CD14-positive monocyte (primary cell): ENCODE measurements at regions not wholly inside any gene's neighbourhood (a gene's known extent, or its start where the extent isn't known, plus 50 kb on each side); places are given as distances from the start of the nearest gene placed in this dataset.

Source experiments
- DNase-seq, 3 donors: peaks; one replicate each; pipeline ENCODE4 v3.0.0-alpha.2; 2011 to 2022
- H2AFZ ChIP-seq: 2 replicates; pipeline ENCODE4 v1.6.0; 2012; ENCODE audit warnings: mild to moderate bottlenecking, low read depth, low read length, inconsistent platforms; ENCODE audit not compliant: insufficient read depth, poor library complexity, severe bottlenecking
- H3K27ac ChIP-seq, 2 donors: 1 replicate in 1 of 2; 2 replicates in 1 of 2; pipeline ENCODE4 v1.5.1; 2012 to 2013; ENCODE audit warnings: low read length in 2 of 2, control low read depth in 1 of 2, inconsistent platforms in 1 of 2, low read depth in 1 of 2, mild to moderate bottlenecking in 1 of 2
- H3K27me3 ChIP-seq, 2 donors: one replicate each; pipeline versions ENCODE4 v1.6.0 to v1.6.1; 2011 to 2013; ENCODE audit warnings: low read length in 2 of 2; ENCODE audit not compliant: control insufficient read depth in 2 of 2, insufficient read depth in 2 of 2
- H3K36me3 ChIP-seq, 2 donors: replicated peaks in 1 of 2; 1 replicate in 1 of 2; 2 replicates in 1 of 2; pipeline versions ENCODE4 v1.5.1 to v1.6.1; 2012 to 2013; ENCODE audit warnings: low read length in 2 of 2, control low read depth in 1 of 2, inconsistent platforms in 1 of 2, mild to moderate bottlenecking in 1 of 2; ENCODE audit not compliant: insufficient read depth in 2 of 2, control insufficient read depth in 1 of 2
- H3K4me1 ChIP-seq, 2 donors: 1 replicate in 1 of 2; 2 replicates in 1 of 2; pipeline versions ENCODE4 v1.5.1 to v1.6.1; 2012 to 2013; ENCODE audit warnings: low read length in 2 of 2, control low read depth in 1 of 2, inconsistent platforms in 1 of 2, mild to moderate bottlenecking in 1 of 2, moderate library complexity in 1 of 2; ENCODE audit not compliant: insufficient read depth in 2 of 2, control insufficient read depth in 1 of 2
- H3K4me2 ChIP-seq: replicated peaks from 2 replicates; pipeline ENCODE3; 2012; ENCODE audit warnings: low read length, moderate library complexity, mild to moderate bottlenecking; ENCODE audit not compliant: poor library complexity, severe bottlenecking; ENCODE audit errors: extremely low read depth
- H3K4me3 ChIP-seq, 3 experiments: fragments of 200-600 bp in 1 of 3; sonication (generic) in 1 of 3; replicated peaks in 1 of 3; 1 replicate in 2 of 3; 2 replicates in 1 of 3; pipeline ENCODE4 v1.5.1; 2011 to 2013; ENCODE audit warnings: low read length in 3 of 3, mild to moderate bottlenecking in 3 of 3, control low read depth in 2 of 3, low read depth in 2 of 3, inconsistent platforms in 1 of 3, moderate library complexity in 1 of 3
- H3K79me2 ChIP-seq: 2 replicates; pipeline ENCODE4 v1.6.0; 2012; ENCODE audit warnings: mild to moderate bottlenecking, control low read depth, inconsistent platforms, low read length, moderate library complexity; ENCODE audit not compliant: insufficient read depth
- H3K9ac ChIP-seq: 2 replicates; pipeline ENCODE4 v1.6.0; 2017; ENCODE audit warnings: low read length, mild to moderate bottlenecking; ENCODE audit not compliant: insufficient read depth, poor library complexity, severe bottlenecking
- H3K9me3 ChIP-seq, 2 donors: replicated peaks in 1 of 2; 1 replicate in 1 of 2; 2 replicates in 1 of 2; pipeline versions ENCODE4 v1.5.1 to v1.6.1; 2012 to 2013; ENCODE audit warnings: low read length in 2 of 2, control low read depth in 1 of 2; ENCODE audit not compliant: control insufficient read depth in 1 of 2, insufficient read depth in 1 of 2
- H4K20me1 ChIP-seq: 2 replicates; pipeline ENCODE4 v1.6.0; 2012; ENCODE audit warnings: mild to moderate bottlenecking, low read length, control low read depth, moderate library complexity; ENCODE audit not compliant: insufficient read depth
- H3K27ac Mint-ChIP-seq, 7 donors: one replicate each; pipeline ENCODE4 v1.8.0; 2020; ENCODE audit warnings: mild to moderate bottlenecking in 7 of 7, mixed read lengths in 7 of 7, moderate library complexity in 6 of 7, inconsistent platforms in 2 of 7
- H3K27me3 Mint-ChIP-seq, 3 donors: one replicate each; pipeline ENCODE4 v1.8.0; 2021 to 2022; ENCODE audit warnings: low read depth in 3 of 3, mild to moderate bottlenecking in 3 of 3, mixed read lengths in 3 of 3, moderate library complexity in 3 of 3, inconsistent platforms in 1 of 3
- H3K36me3 Mint-ChIP-seq, 2 donors: one replicate each; pipeline ENCODE4 v1.8.0; 2020; ENCODE audit warnings: mixed read lengths in 2 of 2, inconsistent platforms in 1 of 2, mild to moderate bottlenecking in 1 of 2
- H3K4me1 Mint-ChIP-seq: one replicate; pipeline ENCODE4 v1.8.0; 2020; ENCODE audit warnings: mild to moderate bottlenecking, mixed read lengths
- H3K4me3 Mint-ChIP-seq, 2 donors: one replicate each; pipeline ENCODE4 v1.8.0; 2020; ENCODE audit warnings: mild to moderate bottlenecking in 2 of 2, mixed read lengths in 2 of 2, moderate library complexity in 1 of 2
- H3K9me3 Mint-ChIP-seq, 7 donors: one replicate each; pipeline ENCODE4 v1.8.0; 2020 to 2022; ENCODE audit warnings: mixed read lengths in 7 of 7, mild to moderate bottlenecking in 6 of 7, moderate library complexity in 6 of 7, inconsistent platforms in 2 of 7
- WGBS: methylation state at CpG from one replicate; pipeline ENCODE4 v1.1.5; 2013; ENCODE audit warnings: missing lambda C conversion rate; ENCODE audit not compliant: insufficient coverage; 5-methylcytosine and 5-hydroxymethylcytosine counted together
- intact Hi-C, 2 donors: fragments of 100-400 bp; cut with micrococcal nuclease; formaldehyde crosslinking; loops; one replicate each; pipeline versions ENCODE4 v1.15.0 to v1.15.1; 2023
- TF ChIP-seq, protein P1 (sequence below): fragments of 200-600 bp; IDR thresholded peaks from one replicate; pipeline ENCODE4 v1.8.0; 2022; ENCODE audit warnings: antibody characterized with exemption, mild to moderate bottlenecking

GRCh38 chr5:96522635-96523355 lies 89.7 kb upstream of the PCSK1 start:
- no peak overlapping the region for H3K9ac ChIP-seq
- Mint-ChIP-seq H3K27me3 (peaks cover 3 to 7% (median 3%) of the 10 kb centered on the region in 3 donors), H3K27ac (no peak overlapping the region), H3K9me3 (peaks cover 0 to 3% (median 0%) of the 10 kb centered on the region in 7 donors), H3K36me3 (no peaks in the 10 kb centered on the region), H3K4me3 (no peak overlapping the region), H3K4me1 (no peaks in the 10 kb centered on the region)
- H3K4me3 ChIP-seq = no peak overlapping the region
- no peaks in the 10 kb centered on the region for H3K79me2 ChIP-seq
- no peaks in the 10 kb centered on the region for H4K20me1 ChIP-seq
- no peaks in the 10 kb centered on the region for H3K9me3 ChIP-seq
- H3K27ac ChIP-seq = no peak overlapping the region
- intact Hi-C loops = no loop called here
- H3K4me1 ChIP-seq = no peaks in the 10 kb centered on the region
- 85% methylated on average over 2 of the region's 7 CpGs for WGBS
- DNase-seq = no peak
- H3K27me3 ChIP-seq = no peaks in the 10 kb centered on the region
- no peak overlapping the region for H2AFZ ChIP-seq
- TF ChIP-seq, protein P1, sequence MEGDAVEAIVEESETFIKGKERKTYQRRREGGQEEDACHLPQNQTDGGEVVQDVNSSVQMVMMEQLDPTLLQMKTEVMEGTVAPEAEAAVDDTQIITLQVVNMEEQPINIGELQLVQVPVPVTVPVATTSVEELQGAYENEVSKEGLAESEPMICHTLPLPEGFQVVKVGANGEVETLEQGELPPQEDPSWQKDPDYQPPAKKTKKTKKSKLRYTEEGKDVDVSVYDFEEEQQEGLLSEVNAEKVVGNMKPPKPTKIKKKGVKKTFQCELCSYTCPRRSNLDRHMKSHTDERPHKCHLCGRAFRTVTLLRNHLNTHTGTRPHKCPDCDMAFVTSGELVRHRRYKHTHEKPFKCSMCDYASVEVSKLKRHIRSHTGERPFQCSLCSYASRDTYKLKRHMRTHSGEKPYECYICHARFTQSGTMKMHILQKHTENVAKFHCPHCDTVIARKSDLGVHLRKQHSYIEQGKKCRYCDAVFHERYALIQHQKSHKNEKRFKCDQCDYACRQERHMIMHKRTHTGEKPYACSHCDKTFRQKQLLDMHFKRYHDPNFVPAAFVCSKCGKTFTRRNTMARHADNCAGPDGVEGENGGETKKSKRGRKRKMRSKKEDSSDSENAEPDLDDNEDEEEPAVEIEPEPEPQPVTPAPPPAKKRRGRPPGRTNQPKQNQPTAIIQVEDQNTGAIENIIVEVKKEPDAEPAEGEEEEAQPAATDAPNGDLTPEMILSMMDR = no peak
- no peak overlapping the region for H3K4me2 ChIP-seq
- H3K36me3 ChIP-seq = no peaks in the 10 kb centered on the region

GRCh38 chr5:96527768-96528661 lies 95.0 kb upstream of the PCSK1 start:
- no peaks in the 10 kb centered on the region for H3K27me3 ChIP-seq
- no peaks in the 10 kb centered on the region for H3K9me3 ChIP-seq
- no peaks in the 10 kb centered on the region for H4K20me1 ChIP-seq
- H3K9ac ChIP-seq = no peak overlapping the region
- no peak overlapping the region for H3K4me2 ChIP-seq
- Mint-ChIP-seq H3K27ac (no peak overlapping the region), H3K9me3 (peaks cover 0 to 2% (median 0%) of the 10 kb centered on the region in 7 donors), H3K36me3 (no peaks in the 10 kb centered on the region), H3K4me3 (no peak overlapping the region), H3K4me1 (no peaks in the 10 kb centered on the region), H3K27me3 (peaks cover 0 to 5% (median 4%) of the 10 kb centered on the region in 3 donors)
- no peak overlapping the region for H3K27ac ChIP-seq
- DNase-seq = no peak
- no peaks in the 10 kb centered on the region for H3K4me1 ChIP-seq
- H3K36me3 ChIP-seq = no peaks in the 10 kb centered on the region
- H2AFZ ChIP-seq = no peak overlapping the region
- WGBS = no CpG with 5 or more reads among the region's 1 CpG
- TF ChIP-seq, protein P1 = no peak
- no peak overlapping the region for H3K4me3 ChIP-seq
- no peaks in the 10 kb centered on the region for H3K79me2 ChIP-seq
- intact Hi-C loops = no loop called here
